Adrenal gland (tissue), 9 donors: ENCODE measurements at regions not wholly inside any gene's neighbourhood (a gene's known extent, or its start where the extent isn't known, plus 50 kb on each side); places are given as distances from the start of the nearest gene placed in this dataset.

Experiments
- DNase-seq, 7 donors: peaks; one replicate each; pipeline ENCODE4 v3.0.0-alpha.2; 2019 to 2020
- H3K27ac ChIP-seq, 5 donors: fragments of 200-600 bp; sonication (generic) in 4 of 5; 1 replicate in 3 of 5; 2 replicates in 2 of 5; pipeline versions ENCODE4 v1.5.1 to v1.8.0; 2016 to 2020; ENCODE audit warnings: mild to moderate bottlenecking in 1 of 5
- H3K27me3 ChIP-seq: fragments of 200-600 bp; 2 replicates; pipeline ENCODE4 v1.8.0; 2021
- H3K36me3 ChIP-seq, 2 donors: fragments of 200-600 bp; replicated peaks in 1 of 2; 1 replicate in 1 of 2; 2 replicates in 1 of 2; pipeline versions ENCODE4 v1.5.1 to v1.8.0; 2018 to 2022
- H3K4me1 ChIP-seq, 2 donors: fragments of 200-600 bp; replicated peaks in 1 of 2; 1 replicate in 1 of 2; 2 replicates in 1 of 2; pipeline versions ENCODE4 v1.5.1 to v1.8.0; 2018 to 2021
- H3K4me3 ChIP-seq, 4 donors: fragments of 200-600 bp; sonication (generic) in 3 of 4; one replicate each; pipeline ENCODE4 v1.5.1; 2016 to 2018
- H3K9me3 ChIP-seq, 3 donors: fragments of 200-600 bp; sonication (generic) in 1 of 3; replicated peaks in 1 of 3; 1 replicate in 2 of 3; 2 replicates in 1 of 3; pipeline versions ENCODE4 v1.5.1 to v1.8.0; 2016 to 2021
- CTCF ChIP-seq, 6 experiments: fragments of 450-650 bp in 4 of 6; fragments of 200-600 bp in 2 of 6; sonication (generic) in 1 of 6; IDR thresholded peaks; 1 replicate in 5 of 6; 2 replicates in 1 of 6; pipeline versions ENCODE4 v1.5.1 to v1.8.0; 2016 to 2021; ENCODE audit warnings: antibody characterized with exemption in 6 of 6, mild to moderate bottlenecking in 2 of 6, moderate library complexity in 1 of 6
- POLR2A ChIP-seq, 2 donors: fragments of 450-650 bp; IDR thresholded peaks; one replicate each; pipeline ENCODE4 v1.6.1; 2017; ENCODE audit warnings: antibody characterized with exemption in 2 of 2, mild to moderate bottlenecking in 2 of 2, moderate library complexity in 1 of 2
- WGBS, 4 donors: extraction: QIAGEN DNeasy Blood & Tissue Kit in 2 of 4; methylation state at CpG; one replicate each; pipeline versions ENCODE4 v1.1.5 to v1.1.7; 2013 to 2017; 5-methylcytosine and 5-hydroxymethylcytosine counted together
- intact Hi-C, 2 donors: fragments of 100-400 bp; cut with DNase I; formaldehyde crosslinking; loops; one replicate each; pipeline versions ENCODE4 v1.14.1 to v1.15.0; 2022 to 2023
- donor health status: healthy with polysubstance abuse.
- donor health status: Bipolar disorder and iron deficiency.
- donor health status: DM: yes; HTN: yes; CAD: no.
- donor health status: DM: no; HTN: no; CAD: no.
- donor health status: DM: no; HTN: no; CAD: no.

GRCh38 chr18:59801576-59801975, 98.2 kb upstream of the PMAIP1 start:
- no peak for DNase-seq
- TF ChIP-seq CTCF (IDR thresholded peaks at IDR 0.05), result no peak
- no peak for TF ChIP-seq POLR2A (IDR thresholded peaks at IDR 0.05)
- 87 to 97% (median 95%) methylated on average over 6 of the region's 6 CpGs for WGBS, 4 donors

GRCh38 chr18:59800897-59801296, 98.9 kb upstream of the PMAIP1 start:
- Histone ChIP-seq H3K27ac (no peak overlapping the region), H3K4me1 (peaks cover 0 to 7% of the 10 kb centered on the region in 2 donors), H3K36me3 (no peaks in the 10 kb centered on the region), H3K9me3 (no peaks in the 10 kb centered on the region), H3K27me3 (no peaks in the 10 kb centered on the region), H3K4me3 (no peak overlapping the region)
- TF ChIP-seq CTCF (IDR thresholded peaks at IDR 0.05), result no peak
- TF ChIP-seq POLR2A (IDR thresholded peaks at IDR 0.05), result no peak
- intact Hi-C loops, result no loop called here
- no peak for DNase-seq
- WGBS, 4 donors, result 83 to 94% (median 86%) methylated on average over 4 of the region's 4 CpGs

More at GRCh38 chr18:59801576-59801975, 98.2 kb upstream of the PMAIP1 start:
- peaks cover 0 to 7% of the 10 kb centered on the region in 2 donors for H3K4me1 ChIP-seq
- no peak overlapping the region for H3K4me3 ChIP-seq
- no peak overlapping the region for H3K27ac ChIP-seq
- intact Hi-C loops, result no loop called here
- H3K36me3 ChIP-seq, result no peaks in the 10 kb centered on the region
- peaks cover 0 to under 1% (median 0%) of the 10 kb centered on the region in 3 donors for H3K9me3 ChIP-seq
- no peaks in the 10 kb centered on the region for H3K27me3 ChIP-seq

GRCh38 chr18:59799383-59800015, 100.3 kb upstream of the PMAIP1 start:
- H3K4me3 ChIP-seq, result no peak overlapping the region
- no peak overlapping the region for H3K27ac ChIP-seq
- peaks cover 0 to 7% of the 10 kb centered on the region in 2 donors for H3K4me1 ChIP-seq
- intact Hi-C loops, result no loop called here
- DNase-seq, result no peak
- H3K9me3 ChIP-seq, result no peaks in the 10 kb centered on the region
- H3K36me3 ChIP-seq, result no peaks in the 10 kb centered on the region
- 70 to 79% (median 76%) methylated on average over 6 of the region's 6 CpGs for WGBS, 4 donors
- no peaks in the 10 kb centered on the region for H3K27me3 ChIP-seq
- TF ChIP-seq CTCF (IDR thresholded peaks at IDR 0.05) (no peak), POLR2A (IDR thresholded peaks at IDR 0.05) (no peak)

GRCh38 chr18:59795882-59796281, 98.7 kb upstream of the CCBE1 start:
- DNase-seq, result no peak
- Histone ChIP-seq H3K27me3 (no peaks in the 10 kb centered on the region), H3K36me3 (no peaks in the 10 kb centered on the region), H3K9me3 (no peaks in the 10 kb centered on the region), H3K27ac (no peak overlapping the region), H3K4me3 (no peak overlapping the region), H3K4me1 (no peaks in the 10 kb centered on the region)
- WGBS, 4 donors, result 47 to 60% (median 52%) methylated on average over 5 of the region's 5 CpGs
- intact Hi-C loops, result no loop called here
- TF ChIP-seq POLR2A (IDR thresholded peaks at IDR 0.05) (no peak), CTCF (IDR thresholded peaks at IDR 0.05) (no peak)
